Stimulated activated naive CD8-positive, alpha-beta T cell treated with anti-CD3 and anti-CD28 coated beads, Interleukin-15, Interleukin-2, amounts not matched to agents 100 U/mL and 50 U/mL, for 24 hours (primary cell): ENCODE measurements at regions not wholly inside any gene's neighbourhood (a gene's known extent, or its start where the extent isn't known, plus 50 kb on each side); places are given as distances from the start of the nearest gene placed in this dataset.

Source experiments
- ATAC-seq: fragments of 150-1000 bp; cut with Tn5 transposase; one replicate; pipeline ENCODE4 v1.10.0; 2021
- DNase-seq: peaks from one replicate; pipeline ENCODE4 v3.0.0; 2021

GRCh38 chr2:171225302-171225980 lies 64.7 kb upstream of the TLK1 start:
- ATAC-seq (peak; percentile 75), DNase-seq (no peak)

GRCh38 chr2:171217330-171217729 lies 56.6 kb upstream of the TLK1 start:
- DNase-seq: no peak
- no peak for ATAC-seq

GRCh38 chr2:171216631-171217030 lies 55.9 kb upstream of the TLK1 start:
- DNase-seq (no peak), ATAC-seq (no peak)

- ATAC-seq (no peak), DNase-seq (no peak)
Measured at GRCh38 chr2:171214093-171214492, 53.4 kb upstream of the TLK1 start.

- DNase-seq (peak; percentile 12), ATAC-seq (peak; percentile 84)
Measured at GRCh38 chr2:171210864-171211431, 50.3 kb upstream of the TLK1 start.
